HepG2 (cell line): ENCODE measurements at regions not wholly inside any gene's neighbourhood (a gene's known extent, or its start where the extent isn't known, plus 50 kb on each side); places are given as distances from the start of the nearest gene placed in this dataset.

Experiments
- BATF2 ChIP-seq: sonication (generic); formaldehyde crosslinking; IDR thresholded peaks from 2 replicates; pipeline ENCODE4 v1.8.0; 2022; ENCODE audit warnings: mild to moderate bottlenecking, missing genetic modification reagents, moderate library complexity
- DPF2 ChIP-seq: sonication (generic); formaldehyde crosslinking; IDR thresholded peaks from 2 replicates; pipeline ENCODE4 v1.4.0; 2020; ENCODE audit warnings: mild to moderate bottlenecking, low read depth, missing genetic modification reagents, borderline replicate concordance
- FOXA1 ChIP-seq, 2 experiments: fragments of 450-650 bp in 1 of 2; sonication (generic) in 1 of 2; formaldehyde crosslinking in 1 of 2; IDR thresholded peaks; 2 replicates each; pipeline versions ENCODE4 v1.4.0 to v1.6.1; 2016 to 2020; ENCODE audit warnings: missing genetic modification reagents in 1 of 2
- GABPB1 ChIP-seq: IDR thresholded peaks from 2 replicates; pipeline ENCODE4 v1.6.1; 2016; ENCODE audit warnings: mild to moderate bottlenecking, missing genetic modification reagents, moderate library complexity, missing compliant biosample characterization
- HMGXB3 ChIP-seq: sonication (generic); formaldehyde crosslinking; IDR thresholded peaks from 2 replicates; pipeline ENCODE4 v1.4.0; 2020; ENCODE audit warnings: missing genetic modification reagents, borderline replicate concordance
- HNF4G ChIP-seq, 2 experiments: sonication (generic) in 1 of 2; formaldehyde crosslinking in 1 of 2; IDR thresholded peaks; 2 replicates each; pipeline versions ENCODE4 v1.4.0 to v1.6.1; 2011 to 2020; ENCODE audit warnings: borderline replicate concordance in 2 of 2, low read depth in 2 of 2, mild to moderate bottlenecking in 2 of 2, low read length in 1 of 2, missing genetic modification reagents in 1 of 2, moderate library complexity in 1 of 2
- HOMEZ ChIP-seq: IDR thresholded peaks from 2 replicates; pipeline ENCODE4 v1.6.1; 2016; ENCODE audit warnings: low read depth
- IKZF5 ChIP-seq: IDR thresholded peaks from 2 replicates; pipeline ENCODE4 v1.6.1; 2018; ENCODE audit warnings: missing genetic modification reagents, mild to moderate bottlenecking, missing compliant biosample characterization
- IRF2 ChIP-seq: IDR thresholded peaks from 2 replicates; pipeline ENCODE4 v1.6.1; 2018; ENCODE audit warnings: missing genetic modification reagents, missing compliant biosample characterization
- SOX5 ChIP-seq: IDR thresholded peaks from 2 replicates; pipeline ENCODE4 v1.6.1; 2016; ENCODE audit warnings: borderline replicate concordance
- TBX3 ChIP-seq: fragments of 450-650 bp; IDR thresholded peaks from 2 replicates; pipeline ENCODE4 v1.6.1; 2017; ENCODE audit warnings: antibody characterized with exemption, mild to moderate bottlenecking, inconsistent platforms, borderline replicate concordance
- TRIM22 ChIP-seq: fragments of 450-650 bp; IDR thresholded peaks from 2 replicates; pipeline ENCODE4 v1.6.1; 2017
- ZBTB43 ChIP-seq: sonication (generic); formaldehyde crosslinking; conservative IDR thresholded peaks from 2 replicates; pipeline ENCODE4 v1.4.0; 2020; ENCODE audit warnings: missing genetic modification reagents
- ZFP41 ChIP-seq: sonication (generic); formaldehyde crosslinking; IDR thresholded peaks from 2 replicates; pipeline ENCODE4 v1.4.0; 2020; ENCODE audit warnings: mild to moderate bottlenecking, missing genetic modification reagents, borderline replicate concordance
- ZIK1 ChIP-seq: sonication (generic); formaldehyde crosslinking; IDR thresholded peaks from 2 replicates; pipeline ENCODE4 v1.5.0; 2020; ENCODE audit warnings: mild to moderate bottlenecking, low read depth, missing genetic modification reagents, borderline replicate concordance
- ZMYM4 ChIP-seq: sonication (generic); formaldehyde crosslinking; IDR thresholded peaks from 2 replicates; pipeline ENCODE4 v1.8.1; 2023; ENCODE audit warnings: mild to moderate bottlenecking, missing genetic modification reagents
- ZNF7 ChIP-seq: IDR thresholded peaks from 2 replicates; pipeline ENCODE4 v1.6.1; 2016; ENCODE audit warnings: missing biosample characterization, missing genetic modification reagents
- ZNF75D ChIP-seq: sonication (generic); formaldehyde crosslinking; IDR thresholded peaks from 2 replicates; pipeline ENCODE4 v1.8.1; 2023; ENCODE audit warnings: missing genetic modification reagents, mild to moderate bottlenecking, borderline replicate concordance

- TF ChIP-seq ZBTB43 (CRISPR knock-in tag) = peak; percentile 76
- no peak for TF ChIP-seq GABPB1 (CRISPR knock-in tag)
- peak; percentile 35; the same call in 1 of the 2 replicates for TF ChIP-seq IKZF5
- TF ChIP-seq HNF4G (IDR thresholded peaks at IDR 0.05; ENCODE audit: borderline replicate concordance, low read depth, low read length) = 0 out of 2 replicates have a peak, but pooled peaks have one; percentile 9
- TF ChIP-seq HNF4G (CRISPR knock-in tag; IDR thresholded peaks at IDR 0.05; ENCODE audit: borderline replicate concordance, low read depth) = no peak
- peak; percentile 63; the same call in 1 of the 2 replicates for TF ChIP-seq FOXA1 (IDR thresholded peaks at IDR 0.05)
- TF ChIP-seq FOXA1 (CRISPR knock-in tag; IDR thresholded peaks at IDR 0.05) = peak; percentile 91
- no peak for TF ChIP-seq ZNF7
- peak; percentile 56; the same call in 1 of the 2 replicates for TF ChIP-seq IRF2 (CRISPR knock-in tag)
- no peak for TF ChIP-seq ZIK1 (CRISPR knock-in tag)
- no peak for TF ChIP-seq BATF2 (CRISPR knock-in tag)
- no peak for TF ChIP-seq ZFP41
- no peak for TF ChIP-seq ZNF75D (CRISPR knock-in tag)
- TF ChIP-seq ZMYM4 (CRISPR knock-in tag) = peak; percentile 38; the same call in 1 of the 2 replicates
- TF ChIP-seq DPF2 (CRISPR knock-in tag) = peak; percentile 40; the same call in 1 of the 2 replicates
- peak; percentile 27; the same call in 1 of the 2 replicates for TF ChIP-seq HOMEZ (CRISPR knock-in tag)
- peak; percentile 98 for TF ChIP-seq TBX3
- peak; percentile 91 for TF ChIP-seq SOX5 (CRISPR knock-in tag)
- no peak for TF ChIP-seq HMGXB3 (CRISPR knock-in tag)
- TF ChIP-seq TRIM22 = no peak
Observed at GRCh38 chr1:72482736-72483413, 200.5 kb upstream of the NEGR1 start (continued).
